H9 (cell line): ENCODE measurements at regions not wholly inside any gene's neighbourhood (a gene's known extent, or its start where the extent isn't known, plus 50 kb on each side); places are given as distances from the start of the nearest gene placed in this dataset.

Source experiments
- DNase-seq: peaks from one replicate; pipeline ENCODE4 v3.0.0-alpha.2; 2017
- H2AFZ ChIP-seq: one replicate; pipeline ENCODE4 v1.6.1; 2013; ENCODE audit warnings: mild to moderate bottlenecking, low read length, control low read depth, moderate library complexity
- H2AK5ac ChIP-seq: 2 replicates; pipeline ENCODE4 v1.6.1; 2013; ENCODE audit warnings: low read length, control low read depth, mixed read lengths; ENCODE audit not compliant: insufficient read length
- H2BK120ac ChIP-seq: one replicate; pipeline ENCODE4 v1.6.1; 2013; ENCODE audit warnings: low read depth, mild to moderate bottlenecking, low read length, control low read depth, inconsistent platforms; ENCODE audit not compliant: poor library complexity, severe bottlenecking
- H2BK12ac ChIP-seq: 2 replicates; pipeline ENCODE4 v1.6.1; 2013; ENCODE audit warnings: low read length, control low read depth, mixed read lengths, low read depth; ENCODE audit not compliant: insufficient read length
- H2BK15ac ChIP-seq: 2 replicates; pipeline ENCODE4 v1.6.1; 2013; ENCODE audit warnings: low read depth, low read length, control low read depth
- H2BK20ac ChIP-seq: one replicate; pipeline ENCODE4 v1.6.1; 2013; ENCODE audit warnings: low read depth, mild to moderate bottlenecking, low read length, control low read depth, inconsistent platforms; ENCODE audit not compliant: poor library complexity, severe bottlenecking
- H2BK5ac ChIP-seq: 2 replicates; pipeline ENCODE4 v1.6.1; 2013; ENCODE audit warnings: low read length, control low read depth, mixed read lengths; ENCODE audit not compliant: insufficient read length
- H3K14ac ChIP-seq: 2 replicates; pipeline ENCODE4 v1.6.1; 2013; ENCODE audit warnings: low read length, control low read depth; ENCODE audit not compliant: insufficient read depth
- H3K18ac ChIP-seq: 2 replicates; pipeline ENCODE4 v1.6.1; 2013; ENCODE audit warnings: low read depth, mild to moderate bottlenecking, mixed read lengths, low read length, control low read depth; ENCODE audit not compliant: insufficient read length
- H3K23ac ChIP-seq: 2 replicates; pipeline ENCODE4 v1.6.1; 2013; ENCODE audit warnings: low read length, control low read depth, mixed read lengths, low read depth; ENCODE audit not compliant: insufficient read length
- H3K23me2 ChIP-seq: 2 replicates; pipeline ENCODE4 v1.6.1; 2013; ENCODE audit warnings: low read depth, mild to moderate bottlenecking, mixed read lengths, low read length, control low read depth; ENCODE audit not compliant: insufficient read length, poor library complexity, severe bottlenecking
- H3K27ac ChIP-seq: 2 replicates; pipeline ENCODE4 v1.5.1; 2013; ENCODE audit warnings: low read length, control low read depth, mixed read lengths, low read depth; ENCODE audit not compliant: insufficient read length
- H3K27me3 ChIP-seq: 2 replicates; pipeline ENCODE4 v1.6.1; 2013; ENCODE audit warnings: low read length, control low read depth, inconsistent platforms; ENCODE audit not compliant: insufficient read depth
- H3K4ac ChIP-seq: 2 replicates; pipeline ENCODE4 v1.6.1; 2013; ENCODE audit warnings: low read depth, mild to moderate bottlenecking, control low read depth, inconsistent platforms, low read length, moderate library complexity
- H3K4me1 ChIP-seq: 2 replicates; pipeline ENCODE4 v1.6.1; 2013; ENCODE audit warnings: low read length, control low read depth, inconsistent platforms; ENCODE audit not compliant: insufficient read depth
- H3K4me2 ChIP-seq: 2 replicates; pipeline ENCODE4 v1.6.1; 2013; ENCODE audit warnings: low read length, control low read depth, mixed read lengths; ENCODE audit not compliant: insufficient read length, insufficient read depth
- H3K56ac ChIP-seq: 2 replicates; pipeline ENCODE4 v1.6.1; 2013; ENCODE audit warnings: low read depth, mild to moderate bottlenecking, mixed read lengths, low read length, control low read depth; ENCODE audit not compliant: insufficient read length
- H3K79me1 ChIP-seq: 2 replicates; pipeline ENCODE4 v1.6.1; 2013; ENCODE audit warnings: low read depth, mild to moderate bottlenecking, moderate library complexity, low read length, control low read depth, inconsistent platforms; ENCODE audit not compliant: insufficient read depth, poor library complexity, severe bottlenecking
- H3K79me2 ChIP-seq: 2 replicates; pipeline ENCODE4 v1.6.1; 2013; ENCODE audit warnings: low read length, control low read depth, inconsistent platforms; ENCODE audit not compliant: insufficient read depth
- H3K9ac ChIP-seq: 2 replicates; pipeline ENCODE4 v1.6.1; 2013; ENCODE audit warnings: low read length, control low read depth, mixed read lengths; ENCODE audit not compliant: insufficient read length; ENCODE audit errors: extremely low read depth
- H3K9me3 ChIP-seq: one replicate; pipeline ENCODE4 v1.6.1; 2013; ENCODE audit warnings: low read depth, low read length, inconsistent platforms; ENCODE audit not compliant: control insufficient read depth
- H3T11ph ChIP-seq: one replicate; pipeline ENCODE4 v1.6.1; 2013; ENCODE audit warnings: mild to moderate bottlenecking, low read length, control low read depth, inconsistent platforms
- H4K20me1 ChIP-seq: one replicate; pipeline ENCODE4 v1.6.1; 2013; ENCODE audit not compliant: control insufficient read depth, insufficient read length, insufficient read depth
- H4K5ac ChIP-seq: 2 replicates; pipeline ENCODE4 v1.6.1; 2013; ENCODE audit warnings: low read depth, mild to moderate bottlenecking, mixed read lengths, low read length, control low read depth; ENCODE audit not compliant: insufficient read length
- H4K8ac ChIP-seq: replicated peaks from 2 replicates; pipeline ENCODE4 v1.6.1; 2013; ENCODE audit warnings: low read length, control low read depth, mixed read lengths, low read depth; ENCODE audit not compliant: insufficient read length
- H4K91ac ChIP-seq: 2 replicates; pipeline ENCODE4 v1.6.1; 2013; ENCODE audit warnings: low read depth, mild to moderate bottlenecking, moderate library complexity, mixed read lengths, low read length, control low read depth; ENCODE audit not compliant: insufficient read length
- H3K27ac Mint-ChIP-seq, 3 experiments: 2 replicates in 2 of 3; 3 replicates in 1 of 3; pipeline ENCODE4 v1.8.0; 2020 to 2021; ENCODE audit warnings: mixed read lengths in 3 of 3, mild to moderate bottlenecking in 1 of 3, moderate library complexity in 1 of 3
- H3K27me3 Mint-ChIP-seq: 2 replicates; pipeline ENCODE4 v1.8.0; 2021; ENCODE audit warnings: low read depth, mild to moderate bottlenecking, moderate library complexity, mixed read lengths
- H3K36me3 Mint-ChIP-seq, 3 experiments: 2 replicates in 2 of 3; 3 replicates in 1 of 3; pipeline ENCODE4 v1.8.0; 2020 to 2021; ENCODE audit warnings: low read depth in 3 of 3, mixed read lengths in 3 of 3; ENCODE audit not compliant: insufficient read depth in 1 of 3
- H3K4me1 Mint-ChIP-seq, 2 experiments: 2 replicates each; pipeline ENCODE4 v1.8.0; 2020; ENCODE audit warnings: mixed read lengths in 2 of 2
- H3K4me3 Mint-ChIP-seq, 2 experiments: 2 replicates in 1 of 2; 3 replicates in 1 of 2; pipeline ENCODE4 v1.8.0; 2020 to 2021; ENCODE audit warnings: mild to moderate bottlenecking in 2 of 2, mixed read lengths in 2 of 2, moderate library complexity in 1 of 2
- H3K9me3 Mint-ChIP-seq, 2 experiments: 2 replicates in 1 of 2; 3 replicates in 1 of 2; pipeline ENCODE4 v1.8.0; 2020; ENCODE audit warnings: mild to moderate bottlenecking in 2 of 2, mixed read lengths in 2 of 2, moderate library complexity in 1 of 2
- WGBS: extraction: QIAGEN DNeasy Blood & Tissue Kit; methylation state at CpG from one replicate; pipeline ENCODE4 v1.1.7; 2013; ENCODE audit warnings: missing lambda C conversion rate, low lambda C conversion rate, mixed read lengths; ENCODE audit not compliant: insufficient read length; ENCODE audit errors: extremely low coverage; 5-methylcytosine and 5-hydroxymethylcytosine counted together
- TF ChIP-seq, protein P1 (sequence below): fragments of 200-600 bp; sonication (generic); conservative IDR thresholded peaks from 3 replicates; pipeline ENCODE4 v1.8.0; 2021; ENCODE audit warnings: antibody characterized with exemption, mild to moderate bottlenecking

DNA sequence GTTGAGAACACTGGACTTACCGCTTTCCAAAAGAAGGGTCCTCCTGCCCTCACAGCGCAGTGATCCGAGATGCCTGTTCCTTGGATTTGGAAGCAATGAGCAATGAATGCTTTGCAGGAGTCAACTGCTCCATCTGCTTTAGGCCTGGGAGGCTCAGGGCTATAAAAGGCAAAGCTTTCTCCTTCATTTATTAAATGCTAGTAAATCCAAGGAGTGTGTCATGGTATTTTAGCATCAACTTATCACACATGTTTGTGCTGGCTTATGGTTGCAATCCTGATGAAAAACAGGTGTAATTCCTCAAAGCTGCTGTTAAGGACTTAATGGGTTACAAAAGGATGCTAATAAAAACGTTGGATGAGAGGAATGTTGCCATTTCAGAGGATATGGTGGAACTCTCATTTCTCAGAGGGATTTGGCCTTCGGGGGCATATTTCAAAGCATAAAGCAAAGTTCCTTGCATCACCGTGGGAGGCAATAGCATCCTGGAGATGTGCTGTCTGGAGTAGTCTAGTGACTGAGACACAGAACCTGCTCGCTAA, 158.5 kb upstream of the TPM1 start:
- Histone ChIP-seq H2BK120ac (no peak overlapping the region), H3K9me3 (no peaks in the 10 kb centered on the region), H3K4me2 (no peak overlapping the region), H3K56ac (no peak overlapping the region), H3K79me1 (no peaks in the 10 kb centered on the region), H3K27ac (no peak overlapping the region), H4K91ac (no peak overlapping the region), H4K5ac (no peak overlapping the region), H3K9ac (no peak overlapping the region), H3K4me1 (peaks cover 8% of the 10 kb centered on the region; the same call in 1 of the 2 replicates), H2AFZ (no peak overlapping the region), H3K4ac (no peak overlapping the region), H3T11ph (no peak overlapping the region), H3K79me2 (no peaks in the 10 kb centered on the region), H4K8ac (no peak overlapping the region), H4K20me1 (no peaks in the 10 kb centered on the region), H3K27me3 (no peaks in the 10 kb centered on the region), H2BK20ac (no peak overlapping the region), H2BK15ac (no peak overlapping the region), H3K18ac (no peak overlapping the region), H3K23me2 (no peaks in the 10 kb centered on the region), H2BK12ac (no peak overlapping the region), H2AK5ac (no peak overlapping the region), H3K14ac (no peak overlapping the region), H3K23ac (no peak overlapping the region), H2BK5ac (no peak overlapping the region)
- WGBS, result no CpG with 5 or more reads among the region's 7 CpGs
- H3K4me3 Mint-ChIP-seq, result no peak overlapping the region
- no peak overlapping the region for H3K27ac Mint-ChIP-seq
- TF ChIP-seq, protein P1, sequence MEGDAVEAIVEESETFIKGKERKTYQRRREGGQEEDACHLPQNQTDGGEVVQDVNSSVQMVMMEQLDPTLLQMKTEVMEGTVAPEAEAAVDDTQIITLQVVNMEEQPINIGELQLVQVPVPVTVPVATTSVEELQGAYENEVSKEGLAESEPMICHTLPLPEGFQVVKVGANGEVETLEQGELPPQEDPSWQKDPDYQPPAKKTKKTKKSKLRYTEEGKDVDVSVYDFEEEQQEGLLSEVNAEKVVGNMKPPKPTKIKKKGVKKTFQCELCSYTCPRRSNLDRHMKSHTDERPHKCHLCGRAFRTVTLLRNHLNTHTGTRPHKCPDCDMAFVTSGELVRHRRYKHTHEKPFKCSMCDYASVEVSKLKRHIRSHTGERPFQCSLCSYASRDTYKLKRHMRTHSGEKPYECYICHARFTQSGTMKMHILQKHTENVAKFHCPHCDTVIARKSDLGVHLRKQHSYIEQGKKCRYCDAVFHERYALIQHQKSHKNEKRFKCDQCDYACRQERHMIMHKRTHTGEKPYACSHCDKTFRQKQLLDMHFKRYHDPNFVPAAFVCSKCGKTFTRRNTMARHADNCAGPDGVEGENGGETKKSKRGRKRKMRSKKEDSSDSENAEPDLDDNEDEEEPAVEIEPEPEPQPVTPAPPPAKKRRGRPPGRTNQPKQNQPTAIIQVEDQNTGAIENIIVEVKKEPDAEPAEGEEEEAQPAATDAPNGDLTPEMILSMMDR, result no peak
- H3K9me3 Mint-ChIP-seq, result no peaks in the 10 kb centered on the region; a peak in 1 of 5 replicates
- DNase-seq, result no peak
- H3K4me1 Mint-ChIP-seq, result peaks cover 66 to 85% of the 10 kb centered on the region in 2 experiments
- peaks cover 34% of the 10 kb centered on the region for H3K27me3 Mint-ChIP-seq
- H3K36me3 Mint-ChIP-seq, result no peaks in the 10 kb centered on the region
